Karpas-422 (cell line): ENCODE measurements at regions not wholly inside any gene's neighbourhood (a gene's known extent, or its start where the extent isn't known, plus 50 kb on each side); places are given as distances from the start of the nearest gene placed in this dataset.
"Not testable (repeated sequence)": the region's sequence is repeated elsewhere in the genome, so short reads cannot be mapped to it uniquely, and the experiment has no call there.

Source experiments
- DNase-seq: peaks from one replicate; pipeline ENCODE4 v3.0.0-alpha.2; 2015
- H2AFZ ChIP-seq: fragments of 200-600 bp; sonication (generic); 2 replicates; pipeline ENCODE4 v1.6.1; 2014; ENCODE audit warnings: antibody characterized with exemption, low read length, mixed read lengths
- H3K27ac ChIP-seq: fragments of 200-600 bp; sonication (generic); 2 replicates; pipeline ENCODE4 v1.5.1; 2014; ENCODE audit warnings: mild to moderate bottlenecking, low read length, moderate library complexity
- H3K27me3 ChIP-seq: fragments of 200-600 bp; sonication (generic); 2 replicates; pipeline ENCODE4 v1.6.1; 2014; ENCODE audit warnings: low read length, mixed read lengths
- H3K36me3 ChIP-seq: fragments of 200-600 bp; sonication (generic); 2 replicates; pipeline ENCODE4 v1.6.1; 2014; ENCODE audit warnings: low read length, mixed read lengths; ENCODE audit not compliant: insufficient read depth
- H3K4me1 ChIP-seq: fragments of 200-600 bp; sonication (generic); 2 replicates; pipeline ENCODE4 v1.6.1; 2014; ENCODE audit warnings: mild to moderate bottlenecking, low read length, mixed read lengths
- H3K4me2 ChIP-seq: fragments of 200-600 bp; sonication (generic); 2 replicates; pipeline ENCODE4 v1.6.1; 2014; ENCODE audit warnings: low read length, low read depth, mild to moderate bottlenecking; ENCODE audit not compliant: poor library complexity, severe bottlenecking
- H3K4me3 ChIP-seq: fragments of 200-600 bp; sonication (generic); 2 replicates; pipeline ENCODE4 v1.5.1; 2014; ENCODE audit warnings: mild to moderate bottlenecking, antibody characterized with exemption, low read length, mixed read lengths
- H3K79me2 ChIP-seq: fragments of 200-600 bp; sonication (generic); 2 replicates; pipeline ENCODE4 v1.6.1; 2014; ENCODE audit warnings: mild to moderate bottlenecking, low read length, mixed read lengths
- H3K9ac ChIP-seq: fragments of 200-600 bp; sonication (generic); 2 replicates; pipeline ENCODE4 v1.6.0; 2014; ENCODE audit warnings: low read length
- H3K9me2 ChIP-seq: fragments of 200-600 bp; sonication (generic), shearing (Covaris generic); replicated peaks from 2 replicates; pipeline ENCODE4 v1.6.0; 2014; ENCODE audit warnings: mild to moderate bottlenecking, low read length, moderate library complexity; ENCODE audit not compliant: insufficient read depth
- H3K9me3 ChIP-seq: fragments of 300-700, 200-600 bp; sonication (generic); 2 replicates; pipeline ENCODE4 v1.6.1; 2014; ENCODE audit warnings: low read length, mixed read lengths
- H4K20me1 ChIP-seq: fragments of 200-600 bp; sonication (generic); 2 replicates; pipeline ENCODE4 v1.6.1; 2014; ENCODE audit warnings: mild to moderate bottlenecking, antibody characterized with exemption, low read length, low read depth; ENCODE audit not compliant: insufficient read depth

DNA sequence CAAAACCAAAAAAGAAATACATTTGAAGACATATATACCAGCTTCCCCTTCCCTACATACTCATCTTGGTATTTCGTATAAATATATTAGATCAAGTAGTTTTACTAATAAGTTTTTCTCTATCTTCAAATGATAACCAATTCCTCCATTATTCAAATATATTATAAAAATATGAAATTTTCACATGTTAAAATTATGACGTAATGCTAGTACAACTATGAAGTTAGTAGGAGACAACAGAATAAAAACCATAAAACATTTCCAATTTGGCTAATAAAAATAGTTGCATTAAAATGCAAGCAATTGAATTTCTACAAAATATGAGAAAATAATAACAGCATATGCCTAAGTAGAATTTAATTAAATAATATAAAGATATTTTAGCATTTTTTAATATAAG is 501.8 kb upstream of the SLITRK5 start:
- no peak overlapping the region for H3K9ac ChIP-seq
- no peaks in the 10 kb centered on the region for H3K36me3 ChIP-seq
- no peaks in the 10 kb centered on the region for H3K27me3 ChIP-seq
- DNase-seq = no peak
- no peaks in the 10 kb centered on the region for H3K79me2 ChIP-seq
- H3K4me1 ChIP-seq = peaks cover 9% of the 10 kb centered on the region
- H4K20me1 ChIP-seq = no peaks in the 10 kb centered on the region
- no peaks in the 10 kb centered on the region for H3K9me3 ChIP-seq
- H3K9me2 ChIP-seq = no peaks in the 10 kb centered on the region
- H2AFZ ChIP-seq = no peak overlapping the region
- H3K4me3 ChIP-seq = no peak overlapping the region
- H3K4me2 ChIP-seq = no peak overlapping the region
- H3K27ac ChIP-seq = no peak overlapping the region

DNA sequence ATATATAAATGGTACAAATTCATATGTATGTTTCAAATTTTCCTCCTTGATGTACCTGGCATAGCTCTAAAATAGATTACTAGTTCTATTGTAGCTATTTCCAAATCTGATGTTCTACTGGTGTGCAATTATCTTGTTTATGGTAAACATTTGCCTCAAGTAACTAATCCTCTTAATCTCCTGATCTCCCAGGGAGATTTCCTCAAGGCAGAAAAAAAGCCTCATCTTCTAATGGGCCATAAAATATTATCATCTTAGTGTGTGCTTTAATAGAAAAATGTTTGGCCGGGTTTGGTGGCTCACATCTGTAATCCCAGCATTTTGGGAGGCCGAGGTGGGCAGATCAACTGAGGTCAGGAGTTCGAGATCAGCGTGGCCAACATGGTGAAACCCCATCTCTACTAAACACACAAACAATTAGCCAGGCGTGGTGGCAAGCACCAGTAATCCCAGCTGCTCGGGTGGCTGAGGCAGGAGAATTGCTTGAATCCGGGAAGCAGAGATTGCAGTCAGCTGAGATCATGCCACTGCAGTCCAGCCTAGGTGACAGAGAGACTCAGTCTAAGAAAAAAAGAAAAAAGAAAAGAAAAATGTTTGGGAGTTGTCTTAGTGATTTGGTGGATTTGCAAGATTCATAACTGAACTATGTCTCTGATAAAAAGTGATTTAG is 498.9 kb upstream of the SLITRK5 start:
- Histone ChIP-seq H3K9ac (no peak overlapping the region), H3K4me3 (no peak overlapping the region), H3K36me3 (no peaks in the 10 kb centered on the region), H4K20me1 (no peaks in the 10 kb centered on the region), H3K9me2 (no peaks in the 10 kb centered on the region), H3K27me3 (no peaks in the 10 kb centered on the region), H3K4me1 (peaks cover 9% of the 10 kb centered on the region), H3K79me2 (no peaks in the 10 kb centered on the region), H3K9me3 (no peaks in the 10 kb centered on the region), H3K4me2 (peak overlapping the region; percentile 24), H3K27ac (no peak overlapping the region), H2AFZ (peak overlapping the region; percentile 91)
- DNase-seq = no peak

- H4K20me1 ChIP-seq, H3K9me2 ChIP-seq, H3K4me2 ChIP-seq, H3K27ac ChIP-seq, H3K79me2 ChIP-seq, H3K36me3 ChIP-seq, H3K9me3 ChIP-seq, H3K27me3 ChIP-seq, H3K9ac ChIP-seq, H3K4me1 ChIP-seq, DNase-seq, H3K4me3 ChIP-seq, H2AFZ ChIP-seq: not testable (repeated sequence)
Observed at GRCh38 chr13:87185138-87185537, 486.0 kb upstream of the SLITRK5 start.

- not testable (repeated sequence) for H4K20me1 ChIP-seq, H3K27me3 ChIP-seq, H3K4me2 ChIP-seq, H3K79me2 ChIP-seq, H3K9ac ChIP-seq, H3K4me3 ChIP-seq, H3K27ac ChIP-seq, H3K9me3 ChIP-seq, H2AFZ ChIP-seq, H3K4me1 ChIP-seq, H3K9me2 ChIP-seq, H3K36me3 ChIP-seq, DNase-seq
Observed at GRCh38 chr13:87186647-87187046, 484.5 kb upstream of the SLITRK5 start.

DNA sequence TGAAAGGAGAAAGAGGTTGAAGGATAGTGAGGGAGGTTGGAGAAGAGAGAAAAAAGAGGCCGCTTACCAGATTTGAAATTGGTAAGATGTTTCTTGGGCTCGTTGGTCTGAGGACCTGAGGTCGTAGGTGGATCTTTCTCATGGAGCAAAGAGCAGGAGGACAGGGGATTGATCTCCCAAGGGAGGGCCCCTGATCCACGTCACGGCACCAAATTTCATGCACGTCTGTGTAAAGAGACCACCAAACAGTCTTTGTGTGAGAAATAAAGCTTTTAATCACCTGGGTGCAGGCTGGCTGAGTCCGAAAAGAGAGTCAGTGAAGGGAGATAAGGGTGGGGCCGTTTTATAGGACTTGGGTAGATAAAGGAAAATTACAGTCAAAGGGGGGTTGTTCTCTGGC is 479.7 kb upstream of the SLITRK5 start:
- not testable (repeated sequence) for H3K9me2 ChIP-seq, H3K4me3 ChIP-seq, H3K4me2 ChIP-seq, H4K20me1 ChIP-seq, H3K9ac ChIP-seq, H3K4me1 ChIP-seq, H3K27me3 ChIP-seq, H3K9me3 ChIP-seq, H3K36me3 ChIP-seq, H3K79me2 ChIP-seq, DNase-seq, H3K27ac ChIP-seq
- 0 out of 2 replicates have a peak overlapping the region, but pooled peaks have one; percentile 9 for H2AFZ ChIP-seq

DNA sequence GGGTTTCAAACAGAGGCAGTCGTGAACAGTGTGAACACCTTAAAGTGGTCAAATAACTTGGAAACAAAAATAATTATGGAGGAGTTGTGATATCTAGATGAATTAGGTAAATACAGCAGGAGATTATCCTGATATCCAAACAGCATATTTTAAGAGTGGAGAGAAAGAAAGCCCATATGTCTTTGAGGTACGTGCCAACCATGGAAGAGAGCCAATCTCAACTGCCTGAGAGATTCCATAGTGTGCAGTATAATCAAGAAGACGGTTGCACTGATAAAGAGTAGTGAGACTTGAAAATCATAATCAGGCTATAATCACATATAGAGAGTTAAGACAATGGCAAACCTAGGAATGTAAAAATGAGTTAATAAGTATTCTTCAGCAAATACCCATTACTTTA is 472.8 kb upstream of the SLITRK5 start:
- peaks cover 6% of the 10 kb centered on the region; the same call in 1 of the 2 replicates for H3K4me1 ChIP-seq
- no peak overlapping the region for H3K4me2 ChIP-seq
- no peaks in the 10 kb centered on the region for H3K79me2 ChIP-seq
- H3K27me3 ChIP-seq = no peaks in the 10 kb centered on the region
- H3K27ac ChIP-seq = no peak overlapping the region
- peak overlapping the region; percentile 27; the same call in 1 of the 2 replicates for H2AFZ ChIP-seq
- no peaks in the 10 kb centered on the region for H3K9me3 ChIP-seq
- no peak overlapping the region for H3K4me3 ChIP-seq
- no peak for DNase-seq
- no peaks in the 10 kb centered on the region for H3K36me3 ChIP-seq
- no peaks in the 10 kb centered on the region for H3K9me2 ChIP-seq
- no peak overlapping the region for H3K9ac ChIP-seq
- H4K20me1 ChIP-seq = no peaks in the 10 kb centered on the region

DNA sequence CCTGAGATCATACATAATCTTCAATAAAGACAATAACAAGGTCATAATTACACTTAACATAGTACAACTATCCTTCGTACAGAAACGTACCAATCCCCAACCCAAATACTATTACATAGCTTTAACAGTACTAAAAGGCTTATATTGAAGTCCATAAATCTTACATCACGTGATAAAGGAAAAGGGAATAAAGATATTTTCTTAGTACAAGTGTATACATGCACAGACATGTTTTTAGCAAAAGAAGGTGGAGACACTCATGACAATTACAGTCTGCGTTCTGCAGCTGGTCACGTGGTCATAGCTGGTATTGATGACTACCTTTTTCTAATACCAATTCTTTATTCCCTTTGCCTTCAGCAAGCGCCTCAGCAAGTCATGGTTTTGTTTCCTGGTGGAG is 464.5 kb upstream of the SLITRK5 start:
- Histone ChIP-seq H3K36me3 (no peaks in the 10 kb centered on the region), H2AFZ (no peak overlapping the region), H3K9me2 (no peaks in the 10 kb centered on the region), H3K27ac (no peak overlapping the region), H3K4me3 (no peak overlapping the region), H3K4me2 (no peak overlapping the region), H4K20me1 (no peaks in the 10 kb centered on the region), H3K9ac (no peak overlapping the region), H3K79me2 (no peaks in the 10 kb centered on the region), H3K9me3 (no peaks in the 10 kb centered on the region), H3K27me3 (no peaks in the 10 kb centered on the region), H3K4me1 (no peaks in the 10 kb centered on the region)
- DNase-seq = no peak

DNA sequence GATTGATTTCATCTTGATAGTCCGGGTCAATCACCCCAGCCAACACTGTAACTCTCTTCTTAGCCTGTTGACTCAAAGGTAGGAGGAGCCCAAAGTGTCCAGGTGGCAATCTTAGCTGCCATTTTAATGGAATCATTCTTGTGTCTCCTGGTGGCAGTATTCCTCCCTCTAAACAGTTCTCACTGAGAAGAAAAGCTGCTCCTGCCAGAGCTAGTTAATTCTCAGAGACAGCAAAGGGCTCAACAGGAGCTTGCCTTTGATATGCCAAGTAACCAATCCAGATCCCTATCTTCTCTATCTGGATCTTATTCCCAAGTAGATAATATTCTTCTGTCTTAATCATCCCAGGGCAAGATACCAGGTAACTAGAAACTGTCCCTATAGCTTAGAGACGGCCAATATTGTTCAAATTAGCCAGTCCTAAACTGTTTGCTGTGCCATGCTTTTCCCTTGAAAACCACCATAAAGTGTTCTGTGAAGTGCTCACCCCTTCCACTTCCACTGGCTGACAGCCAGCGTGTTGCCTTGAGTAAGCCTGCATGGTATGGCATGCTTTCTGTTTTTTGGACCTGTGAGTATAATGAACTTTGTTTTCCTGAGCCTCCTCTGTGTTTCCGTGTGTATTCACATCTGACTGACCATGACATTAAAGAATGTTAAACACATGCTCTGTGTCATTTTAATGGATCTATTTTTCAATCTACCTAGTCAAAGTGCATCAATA is 463.7 kb upstream of the SLITRK5 start:
- no peak overlapping the region for H3K4me2 ChIP-seq
- H3K4me3 ChIP-seq = no peak overlapping the region
- H4K20me1 ChIP-seq = no peaks in the 10 kb centered on the region
- H3K36me3 ChIP-seq = no peaks in the 10 kb centered on the region
- H3K9ac ChIP-seq = no peak overlapping the region
- no peaks in the 10 kb centered on the region for H3K9me2 ChIP-seq
- no peak overlapping the region for H3K27ac ChIP-seq
- H2AFZ ChIP-seq = peak overlapping the region; percentile 82
- no peaks in the 10 kb centered on the region for H3K9me3 ChIP-seq
- H3K27me3 ChIP-seq = no peaks in the 10 kb centered on the region
- no peaks in the 10 kb centered on the region for H3K4me1 ChIP-seq
- no peak for DNase-seq
- no peaks in the 10 kb centered on the region for H3K79me2 ChIP-seq
